ENCODE measurements at regions not wholly inside any gene's neighbourhood (a gene's known extent, or its start where the extent isn't known, plus 50 kb on each side); places are given as distances from the start of the nearest gene placed in this dataset.

DNA sequence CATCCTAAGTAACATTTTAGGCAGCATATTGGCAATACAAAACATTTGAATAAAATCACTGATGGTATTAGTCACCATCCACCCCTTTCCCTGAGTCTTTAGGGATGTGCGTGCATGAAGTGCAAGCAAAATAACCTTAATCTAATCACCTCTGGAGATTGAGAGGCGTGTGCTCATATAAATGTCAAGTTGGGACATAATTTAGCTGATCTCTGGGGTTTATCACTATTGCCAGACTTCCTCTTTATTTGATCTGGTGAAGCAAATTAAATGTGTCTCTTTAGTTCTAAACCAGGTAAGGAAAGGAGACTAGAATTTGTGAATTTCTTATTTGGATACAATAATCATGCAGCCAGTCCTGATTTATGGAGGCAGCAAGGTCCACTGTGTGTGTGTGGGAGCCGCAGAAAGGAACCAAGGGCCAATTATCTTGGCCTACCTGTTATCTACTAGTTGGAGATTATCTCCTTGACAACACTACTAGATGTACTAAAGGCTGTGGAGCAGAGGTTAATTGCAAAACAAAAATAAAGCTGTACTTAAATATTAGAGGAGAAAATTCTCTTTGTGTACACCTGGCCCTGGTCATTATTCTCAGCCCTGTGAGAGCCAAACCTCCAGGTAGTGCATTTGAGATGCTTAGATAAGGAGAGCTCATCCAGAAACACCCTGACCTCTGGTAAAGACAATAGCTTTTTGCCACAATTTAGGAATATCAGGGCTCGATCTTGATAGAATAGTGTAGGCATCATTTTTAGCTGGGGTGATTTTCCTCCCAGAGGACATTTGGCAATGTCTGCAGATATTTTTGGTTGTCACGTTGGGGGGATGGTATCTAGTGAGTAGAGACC is 78.2 kb downstream of the HRH4 start:
- TF ChIP-seq POLR2AphosphoS5 (IDR thresholded peaks at IDR 0.05), result no peak
- TF ChIP-seq, protein P1, sequence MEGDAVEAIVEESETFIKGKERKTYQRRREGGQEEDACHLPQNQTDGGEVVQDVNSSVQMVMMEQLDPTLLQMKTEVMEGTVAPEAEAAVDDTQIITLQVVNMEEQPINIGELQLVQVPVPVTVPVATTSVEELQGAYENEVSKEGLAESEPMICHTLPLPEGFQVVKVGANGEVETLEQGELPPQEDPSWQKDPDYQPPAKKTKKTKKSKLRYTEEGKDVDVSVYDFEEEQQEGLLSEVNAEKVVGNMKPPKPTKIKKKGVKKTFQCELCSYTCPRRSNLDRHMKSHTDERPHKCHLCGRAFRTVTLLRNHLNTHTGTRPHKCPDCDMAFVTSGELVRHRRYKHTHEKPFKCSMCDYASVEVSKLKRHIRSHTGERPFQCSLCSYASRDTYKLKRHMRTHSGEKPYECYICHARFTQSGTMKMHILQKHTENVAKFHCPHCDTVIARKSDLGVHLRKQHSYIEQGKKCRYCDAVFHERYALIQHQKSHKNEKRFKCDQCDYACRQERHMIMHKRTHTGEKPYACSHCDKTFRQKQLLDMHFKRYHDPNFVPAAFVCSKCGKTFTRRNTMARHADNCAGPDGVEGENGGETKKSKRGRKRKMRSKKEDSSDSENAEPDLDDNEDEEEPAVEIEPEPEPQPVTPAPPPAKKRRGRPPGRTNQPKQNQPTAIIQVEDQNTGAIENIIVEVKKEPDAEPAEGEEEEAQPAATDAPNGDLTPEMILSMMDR (IDR thresholded peaks at IDR 0.05), result no peak

All from suprapubic skin (tissue), 3 donors.